ENCODE measurements at regions not wholly inside any gene's neighbourhood (a gene's known extent, or its start where the extent isn't known, plus 50 kb on each side); places are given as distances from the start of the nearest gene placed in this dataset.

GRCh38 chr18:47453038-47453437 lies 201.6 kb upstream of the SKOR2 start:
- TF ChIP-seq ARNTL (CRISPR knock-in tag; IDR thresholded peaks at IDR 0.05; ENCODE audit: borderline replicate concordance, low read depth) = no peak
- no peak for TF ChIP-seq RARB (CRISPR knock-in tag; IDR thresholded peaks at IDR 0.05)
- no peak for TF ChIP-seq ESRRG (CRISPR knock-in tag; IDR thresholded peaks at IDR 0.05)
- no peak for TF ChIP-seq ZC3H10 (CRISPR knock-in tag; IDR thresholded peaks at IDR 0.05)
- TF ChIP-seq, protein P1, sequence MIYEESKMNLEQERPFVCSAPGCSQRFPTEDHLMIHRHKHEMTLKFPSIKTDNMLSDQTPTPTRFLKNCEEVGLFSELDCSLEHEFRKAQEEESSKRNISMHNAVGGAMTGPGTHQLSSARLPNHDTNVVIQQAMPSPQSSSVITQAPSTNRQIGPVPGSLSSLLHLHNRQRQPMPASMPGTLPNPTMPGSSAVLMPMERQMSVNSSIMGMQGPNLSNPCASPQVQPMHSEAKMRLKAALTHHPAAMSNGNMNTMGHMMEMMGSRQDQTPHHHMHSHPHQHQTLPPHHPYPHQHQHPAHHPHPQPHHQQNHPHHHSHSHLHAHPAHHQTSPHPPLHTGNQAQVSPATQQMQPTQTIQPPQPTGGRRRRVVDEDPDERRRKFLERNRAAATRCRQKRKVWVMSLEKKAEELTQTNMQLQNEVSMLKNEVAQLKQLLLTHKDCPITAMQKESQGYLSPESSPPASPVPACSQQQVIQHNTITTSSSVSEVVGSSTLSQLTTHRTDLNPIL (CRISPR knock-in tag; IDR thresholded peaks at IDR 0.05; ENCODE audit: low read depth) = no peak
- TF ChIP-seq, protein P2, sequence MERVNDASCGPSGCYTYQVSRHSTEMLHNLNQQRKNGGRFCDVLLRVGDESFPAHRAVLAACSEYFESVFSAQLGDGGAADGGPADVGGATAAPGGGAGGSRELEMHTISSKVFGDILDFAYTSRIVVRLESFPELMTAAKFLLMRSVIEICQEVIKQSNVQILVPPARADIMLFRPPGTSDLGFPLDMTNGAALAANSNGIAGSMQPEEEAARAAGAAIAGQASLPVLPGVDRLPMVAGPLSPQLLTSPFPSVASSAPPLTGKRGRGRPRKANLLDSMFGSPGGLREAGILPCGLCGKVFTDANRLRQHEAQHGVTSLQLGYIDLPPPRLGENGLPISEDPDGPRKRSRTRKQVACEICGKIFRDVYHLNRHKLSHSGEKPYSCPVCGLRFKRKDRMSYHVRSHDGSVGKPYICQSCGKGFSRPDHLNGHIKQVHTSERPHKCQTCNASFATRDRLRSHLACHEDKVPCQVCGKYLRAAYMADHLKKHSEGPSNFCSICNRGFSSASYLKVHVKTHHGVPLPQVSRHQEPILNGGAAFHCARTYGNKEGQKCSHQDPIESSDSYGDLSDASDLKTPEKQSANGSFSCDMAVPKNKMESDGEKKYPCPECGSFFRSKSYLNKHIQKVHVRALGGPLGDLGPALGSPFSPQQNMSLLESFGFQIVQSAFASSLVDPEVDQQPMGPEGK (CRISPR knock-in tag; IDR thresholded peaks at IDR 0.05; ENCODE audit: borderline replicate concordance) = no peak
- no peak for TF ChIP-seq ZFP3 (CRISPR knock-in tag; IDR thresholded peaks at IDR 0.05)
